Endothelial cell of umbilical vein (primary cell): ENCODE measurements at regions not wholly inside any gene's neighbourhood (a gene's known extent, or its start where the extent isn't known, plus 50 kb on each side); places are given as distances from the start of the nearest gene placed in this dataset.

ENCODE experiments used
- BruUV-seq: library from RNA; stranded (reverse); fragments of 400-500 nt; replicated peaks from 2 replicates; lab custom pipeline; 2021; lab: Mats Ljungman, UMichigan
- CTCF ChIA-PET: fragments of 300-600, 350-600 bp; sonication (Branson Sonifier 250); formaldehyde crosslinking; loops from one replicate; lab custom pipeline; 2021; ENCODE audit warnings: antibody characterized with exemption, inconsistent platforms; lab: Charles Lee
- POLR2A ChIA-PET: fragments of 300-600, 350-600 bp; sonication (Branson Sonifier 250); formaldehyde crosslinking; loops from one replicate; lab custom pipeline; 2021; ENCODE audit warnings: antibody characterized with exemption, inconsistent platforms; lab: Charles Lee
- DNase-seq: peaks from one replicate; pipeline ENCODE4 v3.0.0-alpha.2; 2011; ENCODE audit warnings: low read depth, low spot score
- FAIRE-seq: peaks from 2 replicates; lab custom pipeline; 2011; peaks lifted over from hg19 to GRCh38; lab: Jason Lieb, UNC
- H2AFZ ChIP-seq: 2 replicates; pipeline ENCODE4 v1.6.0; 2012; ENCODE audit warnings: low read depth, low read length, control low read depth, inconsistent platforms
- H3K27ac ChIP-seq: 2 replicates; pipeline ENCODE4 v1.5.1; 2011; ENCODE audit warnings: low read depth, mild to moderate bottlenecking, control low read depth, low read length, moderate library complexity; ENCODE audit not compliant: insufficient read depth
- H3K27me3 ChIP-seq, 2 experiments: 2 replicates each; pipeline versions ENCODE4 v1.6.0 to v1.6.1; 2011; ENCODE audit warnings: low read length in 2 of 2, mixed read lengths in 1 of 2; ENCODE audit not compliant: control insufficient read depth in 2 of 2, insufficient read depth in 2 of 2
- H3K36me3 ChIP-seq, 2 experiments: 2 replicates in 1 of 2; 3 replicates in 1 of 2; pipeline ENCODE4 v1.5.1; 2011; ENCODE audit warnings: low read length in 2 of 2, mild to moderate bottlenecking in 1 of 2, moderate library complexity in 1 of 2; ENCODE audit not compliant: control insufficient read depth in 2 of 2, insufficient read depth in 2 of 2; ENCODE audit errors: extremely low read depth in 1 of 2
- H3K4me1 ChIP-seq: 3 replicates; pipeline ENCODE4 v1.5.1; 2011; ENCODE audit warnings: mild to moderate bottlenecking, low read length; ENCODE audit not compliant: control insufficient read depth, insufficient read depth; ENCODE audit errors: extremely low read depth
- H3K4me2 ChIP-seq: 2 replicates; pipeline ENCODE4 v1.6.1; 2011; ENCODE audit warnings: low read length, control low read depth, mixed read lengths; ENCODE audit not compliant: insufficient read depth
- H3K4me3 ChIP-seq, 3 experiments: fragments of 200-600 bp in 1 of 3; sonication (generic), shearing (Covaris generic) in 1 of 3; replicated peaks in 1 of 3; 2 replicates each; pipeline ENCODE4 v1.5.1; 2011 to 2016; ENCODE audit warnings: control low read depth in 3 of 3, low read length in 3 of 3, mild to moderate bottlenecking in 2 of 3, inconsistent platforms in 1 of 3, low read depth in 1 of 3, moderate library complexity in 1 of 3; ENCODE audit not compliant: insufficient read depth in 1 of 3
- H3K79me2 ChIP-seq: 2 replicates; pipeline ENCODE4 v1.6.0; 2012; ENCODE audit warnings: low read length, inconsistent platforms; ENCODE audit not compliant: control insufficient read depth, insufficient read depth
- H3K9ac ChIP-seq: replicated peaks from 2 replicates; pipeline ENCODE3; 2011; ENCODE audit warnings: low read length, control low read depth; ENCODE audit not compliant: insufficient read depth; ENCODE audit errors: extremely low read depth
- H3K9me1 ChIP-seq: replicated peaks from 3 replicates; pipeline ENCODE4 v1.6.0; 2011; ENCODE audit warnings: mild to moderate bottlenecking, low read length; ENCODE audit not compliant: control insufficient read depth, insufficient read depth; ENCODE audit errors: extremely low read depth
- H3K9me3 ChIP-seq: replicated peaks from 2 replicates; pipeline ENCODE4 v1.5.1; 2012; ENCODE audit warnings: low read length, inconsistent platforms; ENCODE audit not compliant: control insufficient read depth, insufficient read depth
- H4K20me1 ChIP-seq: replicated peaks from 2 replicates; pipeline ENCODE3; 2011; ENCODE audit warnings: mild to moderate bottlenecking, low read length; ENCODE audit not compliant: control insufficient read depth, insufficient read depth; ENCODE audit errors: extremely low read depth
- CTCF ChIP-seq, 2 donors: IDR thresholded peaks; 1 replicate in 1 of 2; 2 replicates in 1 of 2; pipeline ENCODE4 v1.5.1; 2011; ENCODE audit warnings: low read length in 2 of 2, mild to moderate bottlenecking in 2 of 2, moderate library complexity in 2 of 2, control low read depth in 1 of 2, inconsistent platforms in 1 of 2, low read depth in 1 of 2; ENCODE audit not compliant: insufficient read depth in 1 of 2; ENCODE audit errors: extremely low read depth in 1 of 2
- EZH2 ChIP-seq: IDR thresholded peaks from 2 replicates; pipeline ENCODE4 v1.6.1; 2012; ENCODE audit warnings: borderline replicate concordance, low read depth, mild to moderate bottlenecking, moderate library complexity, low read length, inconsistent platforms; ENCODE audit not compliant: severe bottlenecking
- GATA2 ChIP-seq: IDR thresholded peaks from 2 replicates; pipeline ENCODE4 v1.7.0; 2011; ENCODE audit warnings: low read depth, mild to moderate bottlenecking, moderate library complexity, mixed read lengths, low read length; ENCODE audit not compliant: insufficient read length, insufficient read depth
- JUN ChIP-seq: IDR thresholded peaks from 2 replicates; pipeline ENCODE4 v1.6.1; 2011; ENCODE audit warnings: borderline replicate concordance, low read depth; ENCODE audit not compliant: insufficient read length, insufficient read depth
- MAX ChIP-seq: IDR thresholded peaks from 2 replicates; pipeline ENCODE4 v1.6.1; 2011; ENCODE audit not compliant: insufficient read depth, insufficient read length
- POLR2AphosphoS5 ChIP-seq: IDR thresholded peaks from 2 replicates; pipeline ENCODE4 v1.6.1; 2012; ENCODE audit warnings: low read depth, mild to moderate bottlenecking, control low read depth, low read length, moderate library complexity; ENCODE audit not compliant: insufficient read depth
- dilution Hi-C: fragments of 300-500 bp; cut with MboI; formaldehyde crosslinking; loops from one replicate; pipeline ENCODE4 v1.15.0; 2019; ENCODE audit warnings: low sequenced_read_pairs; ENCODE audit not compliant: extremely low pct_ligation_motif_present
- intact Hi-C: fragments of 100-400 bp; cut with micrococcal nuclease; formaldehyde crosslinking; loops from one replicate; pipeline ENCODE4 v1.10.0; 2022

- no peak for DNase-seq
- Histone ChIP-seq H3K27ac (no peak overlapping the region), H3K4me3 (no peak overlapping the region), H3K27me3 (no peaks in the 10 kb centered on the region), H4K20me1 (no peaks in the 10 kb centered on the region), H3K9me3 (no peaks in the 10 kb centered on the region), H3K79me2 (no peaks in the 10 kb centered on the region), H2AFZ (no peak overlapping the region), H3K4me1 (no peaks in the 10 kb centered on the region), H3K9ac (no peak overlapping the region), H3K4me2 (no peak overlapping the region), H3K9me1 (no peaks in the 10 kb centered on the region), H3K36me3 (no peaks in the 10 kb centered on the region)
- FAIRE-seq = no peak
- dilution Hi-C loops = no loop called here
- TF ChIP-seq JUN (no peak), MAX (no peak), CTCF (IDR thresholded peaks at IDR 0.05; ENCODE audit: extremely low read depth in 1 of 2, insufficient read depth in 1 of 2, low read depth in 1 of 2, low read length in 2 of 2) (no peak), POLR2AphosphoS5 (no peak), EZH2 (no peak), GATA2 (no peak)
- BruUV-seq = no TSS peak
- CTCF ChIA-PET = no interaction called here
- intact Hi-C loops = no loop called here
- POLR2A ChIA-PET = no interaction called here
Measured at GRCh38 chr1:199751962-199752687, 275.4 kb upstream of the NR5A2 start.
